ENCODE measurements at regions not wholly inside any gene's neighbourhood (a gene's known extent, or its start where the extent isn't known, plus 50 kb on each side); places are given as distances from the start of the nearest gene placed in this dataset.
A peak's percentile ranks its signal among the peaks of the same experiment; 100 is the strongest.
"Not testable (repeated sequence)": the region's sequence is repeated elsewhere in the genome, so short reads cannot be mapped to it uniquely, and the experiment has no call there.

DNA sequence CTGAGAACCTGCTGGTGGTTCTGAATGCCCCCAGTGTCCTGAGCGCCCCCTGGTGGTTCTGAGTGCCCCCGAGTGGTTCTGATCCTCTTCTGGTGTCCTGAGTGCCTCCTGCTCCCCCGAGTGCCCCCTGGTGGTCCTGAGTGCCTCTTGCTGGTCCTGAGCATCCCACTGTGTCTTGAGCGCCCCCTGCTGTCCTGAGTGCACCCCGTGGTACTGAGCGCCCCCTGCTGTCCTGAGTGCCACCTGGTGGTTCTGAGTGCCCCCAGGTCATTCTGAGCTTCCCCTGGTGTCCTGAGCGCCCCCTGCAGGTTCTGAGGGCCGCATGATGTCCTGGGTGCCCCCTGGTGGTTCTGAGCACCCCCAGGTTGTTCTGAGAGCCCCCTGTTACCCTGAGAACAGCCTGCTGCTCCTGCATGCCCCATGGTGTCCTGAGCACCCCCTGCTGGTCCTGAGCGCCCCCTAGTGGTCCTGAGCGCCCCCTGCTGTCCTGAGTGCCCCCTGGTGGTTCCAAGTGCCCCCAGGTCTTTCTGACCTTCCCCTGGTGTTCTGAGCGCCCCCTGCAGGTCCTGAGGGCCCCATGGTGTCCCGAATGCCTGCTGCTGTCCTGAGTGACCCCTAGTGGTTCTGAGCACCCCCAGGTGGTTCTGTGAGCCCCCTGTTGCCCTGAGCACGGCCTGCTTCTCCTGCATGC lies 1165.4 kb downstream of the TMEM121 start:
- intact Hi-C loops (cut with DNase I; ENCODE audit: low total_unique reads), result no loop called here
- DNase-seq, result peak; percentile 6 to 28
- TF ChIP-seq CTCF (IDR thresholded peaks at IDR 0.05) (no peak), POLR2AphosphoS5 (IDR thresholded peaks at IDR 0.05) (no peak), POLR2A (IDR thresholded peaks at IDR 0.05) (no peak), EP300 (IDR thresholded peaks at IDR 0.05) (no peak)
- H3K9me3 ChIP-seq, result peaks cover 0 to 7% (median 0%) of the 10 kb centered on the region in 4 donors
- WGBS, 5 donors, result 62 to 69% (median 67%) methylated on average over 8 to 13 of the region's 13 CpGs
- H3K27ac ChIP-seq, result no peak overlapping the region
- no peak overlapping the region for H3K4me3 ChIP-seq
- peaks cover 0 to 28% (median 0%) of the 10 kb centered on the region in 3 donors for H3K27me3 ChIP-seq
- no peaks in the 10 kb centered on the region for H3K36me3 ChIP-seq
- no peaks in the 10 kb centered on the region for H3K4me1 ChIP-seq

GRCh38 chr14:106694638-106695393 lies 1168.4 kb downstream of the TMEM121 start:
- TF ChIP-seq CTCF (IDR thresholded peaks at IDR 0.05) (peak in 1 of 7 experiments; percentile 26), POLR2A (IDR thresholded peaks at IDR 0.05) (no peak)
- no peak for DNase-seq
- H3K27me3 ChIP-seq, result peaks cover 0 to 24% (median 0%) of the 10 kb centered on the region in 3 donors
- peaks cover 0 to 7% (median 0%) of the 10 kb centered on the region in 4 donors for H3K9me3 ChIP-seq
- H3K36me3 ChIP-seq, result no peaks in the 10 kb centered on the region
- no peak overlapping the region for H3K4me3 ChIP-seq
- WGBS, 5 donors, result 48 to 73% (median 51%) methylated on average over 6 to 19 of the region's 19 CpGs
- H3K27ac ChIP-seq, result no peak overlapping the region
- intact Hi-C loops (cut with DNase I; ENCODE audit: low total_unique reads), result no loop called here
- no peaks in the 10 kb centered on the region for H3K4me1 ChIP-seq

DNA sequence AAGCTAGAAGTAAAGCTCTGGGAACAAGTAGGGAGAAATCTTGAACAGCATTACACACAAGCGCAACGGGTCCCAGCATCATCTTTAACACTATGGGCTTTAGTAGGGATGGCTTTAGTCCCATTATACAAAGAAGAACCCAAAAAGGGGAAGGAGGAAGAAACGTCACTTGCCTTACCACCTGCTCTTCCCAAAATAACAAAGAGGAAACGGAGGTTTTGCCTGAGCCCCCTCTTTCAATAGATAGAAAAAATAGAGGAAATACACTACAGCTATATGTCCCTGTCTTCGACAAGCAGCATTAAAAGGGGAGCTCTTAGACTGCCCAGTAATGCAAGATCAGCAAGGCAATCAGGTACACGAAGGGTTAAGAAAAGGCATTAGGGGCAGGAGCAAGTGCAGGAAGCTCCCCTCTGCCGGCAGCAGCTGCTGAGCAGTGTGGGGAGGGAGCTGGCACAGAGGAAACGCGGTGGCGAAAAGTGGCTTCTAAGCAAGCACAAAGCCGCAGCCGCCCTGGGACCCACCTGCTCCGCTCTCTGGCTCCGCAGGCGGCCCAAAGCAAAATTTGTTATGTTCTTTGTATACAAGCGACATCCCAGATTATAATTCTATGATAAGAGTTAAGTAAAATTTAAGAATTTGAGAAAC lies 1172.4 kb downstream of the TMEM121 start:
- H3K4me3 ChIP-seq; H3K36me3 ChIP-seq; H3K9me3 ChIP-seq; intact Hi-C loops (cut with DNase I; ENCODE audit: low total_unique reads); H3K4me1 ChIP-seq; H3K27me3 ChIP-seq; H3K27ac ChIP-seq: not testable (repeated sequence)
- peak in 1 of 2 donors; percentile 28 for DNase-seq
- 20 to 51% (median 39%) methylated on average over 3 to 16 of the region's 16 CpGs for WGBS, 5 donors

DNA sequence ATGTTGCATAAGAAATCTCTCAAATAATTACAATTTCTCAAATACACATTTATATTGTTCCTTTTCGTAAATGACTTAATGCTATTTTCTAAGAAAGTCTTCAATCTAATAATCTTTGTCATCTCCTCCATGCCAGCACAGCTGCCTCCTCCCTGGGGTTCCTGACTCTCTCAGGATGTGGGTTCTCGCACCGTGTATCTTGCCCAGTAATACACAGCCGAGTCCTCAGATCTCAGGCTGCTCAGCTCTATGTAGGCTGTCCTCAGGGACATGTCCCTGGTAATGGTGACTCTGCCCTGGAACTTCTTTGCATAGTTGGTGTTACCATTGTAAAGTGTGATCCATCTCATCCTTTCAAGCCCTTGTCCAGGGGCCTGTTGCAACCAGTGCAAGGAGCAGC lies 1177.3 kb downstream of the TMEM121 start:
- H3K36me3 ChIP-seq; H3K9me3 ChIP-seq; H3K27ac ChIP-seq; H3K27me3 ChIP-seq; H3K4me1 ChIP-seq; DNase-seq; intact Hi-C loops (cut with DNase I; ENCODE audit: low total_unique reads); H3K4me3 ChIP-seq: not testable (repeated sequence)
- WGBS, 5 donors, result 72 to 90% (median 90%) methylated on average over 1 to 2 of the region's 4 CpGs

GRCh38 chr14:106706488-106706887 lies 1180.1 kb downstream of the TMEM121 start:
- H3K4me3 ChIP-seq; DNase-seq; H3K27ac ChIP-seq; H3K36me3 ChIP-seq; intact Hi-C loops (cut with DNase I; ENCODE audit: low total_unique reads); H3K27me3 ChIP-seq; H3K9me3 ChIP-seq; H3K4me1 ChIP-seq: not testable (repeated sequence)
- 29 to 83% (median 47%) methylated on average over 1 to 4 of the region's 4 CpGs for WGBS, 5 donors

- WGBS, 5 donors, result 60 to 78% (median 68%) methylated on average over 6 to 7 of the region's 7 CpGs
- H3K4me1 ChIP-seq; intact Hi-C loops (cut with DNase I; ENCODE audit: low total_unique reads); DNase-seq; H3K9me3 ChIP-seq; H3K4me3 ChIP-seq; H3K36me3 ChIP-seq; H3K27ac ChIP-seq: not testable (repeated sequence)
- H3K27me3 ChIP-seq, result peaks cover 0 to 14% (median 0%) of the 10 kb centered on the region in 3 donors
These were observed 1183.8 kb downstream of the TMEM121 start for GRCh38 chr14:106710187-106710586.

DNA sequence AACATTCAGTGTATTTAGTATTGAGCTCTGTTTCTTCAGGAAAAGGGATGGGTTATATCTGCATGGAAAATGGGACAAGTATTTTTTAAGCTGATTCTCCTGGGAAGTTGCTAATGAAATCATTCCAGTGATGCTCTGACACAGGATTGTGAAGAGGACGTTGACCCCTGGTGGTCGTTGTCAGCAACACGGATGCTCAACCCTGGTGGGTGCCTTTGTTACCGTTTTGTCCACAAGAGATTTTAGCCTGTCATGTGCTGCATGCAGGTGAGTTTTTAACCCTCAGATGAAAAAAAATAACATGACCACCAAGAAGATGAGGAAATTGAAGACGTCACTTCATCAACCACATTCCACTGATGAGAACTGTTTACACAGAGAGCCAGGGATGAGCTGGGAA lies 1186.1 kb downstream of the TMEM121 start:
- H3K4me3 ChIP-seq; H3K4me1 ChIP-seq; H3K27me3 ChIP-seq; H3K9me3 ChIP-seq; DNase-seq; H3K36me3 ChIP-seq; H3K27ac ChIP-seq; intact Hi-C loops (cut with DNase I; ENCODE audit: low total_unique reads): not testable (repeated sequence)
- WGBS, 5 donors, result 44 to 79% (median 56%) methylated on average over 4 to 5 of the region's 5 CpGs

- DNase-seq; H3K4me3 ChIP-seq; H3K4me1 ChIP-seq; H3K27ac ChIP-seq; H3K36me3 ChIP-seq; intact Hi-C loops (cut with DNase I; ENCODE audit: low total_unique reads); H3K9me3 ChIP-seq; H3K27me3 ChIP-seq: not testable (repeated sequence)
- WGBS, 5 donors, result 40 to 77% (median 66%) methylated on average over 2 to 9 of the region's 14 CpGs
These were observed 1188.4 kb downstream of the TMEM121 start for GRCh38 chr14:106714446-106715428.

Measured in stomach (tissue), 8 donors.